Ovary (tissue), 3 donors: ENCODE measurements at regions not wholly inside any gene's neighbourhood (a gene's known extent, or its start where the extent isn't known, plus 50 kb on each side); places are given as distances from the start of the nearest gene placed in this dataset.

ENCODE experiments used
- EP300 ChIP-seq: sonication (generic); formaldehyde crosslinking; IDR thresholded peaks from one replicate; pipeline ENCODE4 v1.6.1; 2017; ENCODE audit warnings: antibody characterized with exemption
- POLR2A ChIP-seq: fragments of 450-650 bp; IDR thresholded peaks from one replicate; pipeline ENCODE4 v1.6.1; 2017; ENCODE audit warnings: antibody characterized with exemption, mild to moderate bottlenecking, moderate library complexity
- TF ChIP-seq, protein P1 (sequence below), 3 donors: fragments of 450-650 bp in 2 of 3; fragments of 200-600 bp in 1 of 3; IDR thresholded peaks; one replicate each; pipeline versions ENCODE4 v1.5.1 to v1.8.0; 2016 to 2022; ENCODE audit warnings: antibody characterized with exemption in 3 of 3, mild to moderate bottlenecking in 1 of 3
- donor health status: DM: no; HTN: no; CAD: no.

DNA sequence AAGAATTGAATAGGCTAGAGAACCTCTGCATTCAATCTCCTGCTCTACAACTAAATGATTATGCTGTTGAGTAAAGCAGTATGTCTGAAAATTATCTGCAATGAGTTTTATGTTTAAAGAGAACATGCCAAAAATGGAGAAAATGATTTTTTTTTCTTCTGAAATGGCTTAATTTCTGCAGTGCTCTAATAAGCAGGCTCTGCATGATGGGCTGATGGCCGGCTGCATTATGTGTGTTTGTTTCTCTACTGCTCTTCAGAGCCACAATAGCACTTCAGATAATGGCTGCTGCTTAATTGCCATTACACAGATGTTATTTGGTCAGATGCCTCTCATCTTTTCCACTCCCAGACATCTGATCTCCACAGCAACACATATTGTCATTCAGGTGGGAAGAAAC lies 286.4 kb upstream of the DMAC1 start:
- TF ChIP-seq EP300 (no peak), POLR2A (no peak)
- TF ChIP-seq, protein P1, sequence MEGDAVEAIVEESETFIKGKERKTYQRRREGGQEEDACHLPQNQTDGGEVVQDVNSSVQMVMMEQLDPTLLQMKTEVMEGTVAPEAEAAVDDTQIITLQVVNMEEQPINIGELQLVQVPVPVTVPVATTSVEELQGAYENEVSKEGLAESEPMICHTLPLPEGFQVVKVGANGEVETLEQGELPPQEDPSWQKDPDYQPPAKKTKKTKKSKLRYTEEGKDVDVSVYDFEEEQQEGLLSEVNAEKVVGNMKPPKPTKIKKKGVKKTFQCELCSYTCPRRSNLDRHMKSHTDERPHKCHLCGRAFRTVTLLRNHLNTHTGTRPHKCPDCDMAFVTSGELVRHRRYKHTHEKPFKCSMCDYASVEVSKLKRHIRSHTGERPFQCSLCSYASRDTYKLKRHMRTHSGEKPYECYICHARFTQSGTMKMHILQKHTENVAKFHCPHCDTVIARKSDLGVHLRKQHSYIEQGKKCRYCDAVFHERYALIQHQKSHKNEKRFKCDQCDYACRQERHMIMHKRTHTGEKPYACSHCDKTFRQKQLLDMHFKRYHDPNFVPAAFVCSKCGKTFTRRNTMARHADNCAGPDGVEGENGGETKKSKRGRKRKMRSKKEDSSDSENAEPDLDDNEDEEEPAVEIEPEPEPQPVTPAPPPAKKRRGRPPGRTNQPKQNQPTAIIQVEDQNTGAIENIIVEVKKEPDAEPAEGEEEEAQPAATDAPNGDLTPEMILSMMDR (IDR thresholded peaks at IDR 0.05), result no peak
